ENCODE measurements at regions not wholly inside any gene's neighbourhood (a gene's known extent, or its start where the extent isn't known, plus 50 kb on each side); places are given as distances from the start of the nearest gene placed in this dataset.

GRCh38 chr13:19090495-19090894 is 91.1 kb downstream of the TUBA3C start:
- TF ChIP-seq, protein P1, sequence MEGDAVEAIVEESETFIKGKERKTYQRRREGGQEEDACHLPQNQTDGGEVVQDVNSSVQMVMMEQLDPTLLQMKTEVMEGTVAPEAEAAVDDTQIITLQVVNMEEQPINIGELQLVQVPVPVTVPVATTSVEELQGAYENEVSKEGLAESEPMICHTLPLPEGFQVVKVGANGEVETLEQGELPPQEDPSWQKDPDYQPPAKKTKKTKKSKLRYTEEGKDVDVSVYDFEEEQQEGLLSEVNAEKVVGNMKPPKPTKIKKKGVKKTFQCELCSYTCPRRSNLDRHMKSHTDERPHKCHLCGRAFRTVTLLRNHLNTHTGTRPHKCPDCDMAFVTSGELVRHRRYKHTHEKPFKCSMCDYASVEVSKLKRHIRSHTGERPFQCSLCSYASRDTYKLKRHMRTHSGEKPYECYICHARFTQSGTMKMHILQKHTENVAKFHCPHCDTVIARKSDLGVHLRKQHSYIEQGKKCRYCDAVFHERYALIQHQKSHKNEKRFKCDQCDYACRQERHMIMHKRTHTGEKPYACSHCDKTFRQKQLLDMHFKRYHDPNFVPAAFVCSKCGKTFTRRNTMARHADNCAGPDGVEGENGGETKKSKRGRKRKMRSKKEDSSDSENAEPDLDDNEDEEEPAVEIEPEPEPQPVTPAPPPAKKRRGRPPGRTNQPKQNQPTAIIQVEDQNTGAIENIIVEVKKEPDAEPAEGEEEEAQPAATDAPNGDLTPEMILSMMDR (conservative IDR thresholded peaks at IDR 0.05; ENCODE audit: low read depth in 2 of 2), result no peak
- TF ChIP-seq POLR2AphosphoS5 (IDR thresholded peaks at IDR 0.05; ENCODE audit: low read depth) (no peak), EZH2 (IDR thresholded peaks at IDR 0.05; ENCODE audit: low read depth, unreplicated experiment) (no peak)

Data from GM23338 (cell line).